Activated CD4-positive, CD25-positive, alpha-beta regulatory T cell treated with anti-CD3 and anti-CD28 coated beads, Interleukin-2, amount 50 U/mL, for 16 hours (primary cell): ENCODE measurements at regions not wholly inside any gene's neighbourhood (a gene's known extent, or its start where the extent isn't known, plus 50 kb on each side); places are given as distances from the start of the nearest gene placed in this dataset.
"Not testable (repeated sequence)": the region's sequence is repeated elsewhere in the genome, so short reads cannot be mapped to it uniquely, and the experiment has no call there.

Experiments used
- DNase-seq: peaks from one replicate; pipeline ENCODE4 v3.0.0-alpha.2; 2020; ENCODE audit warnings: low read depth, low spot score

GRCh38 chr1:193940176-193940575 lies 753.8 kb upstream of the B3GALT2 start:
- no peak for DNase-seq

GRCh38 chr1:193939585-193939984 lies 753.2 kb upstream of the B3GALT2 start:
- no peak for DNase-seq

GRCh38 chr1:193937308-193937707 lies 750.9 kb upstream of the B3GALT2 start:
- DNase-seq = no peak

- no peak for DNase-seq
These were observed 746.6 kb upstream of the B3GALT2 start for GRCh38 chr1:193932979-193933378.

GRCh38 chr1:193931356-193931755 lies 744.9 kb upstream of the B3GALT2 start:
- no peak for DNase-seq

GRCh38 chr1:193929374-193930033 lies 743.1 kb upstream of the B3GALT2 start:
- DNase-seq = no peak

GRCh38 chr1:193927550-193927949 lies 741.1 kb upstream of the B3GALT2 start:
- no peak for DNase-seq

GRCh38 chr1:193926956-193927355 lies 740.5 kb upstream of the B3GALT2 start:
- no peak for DNase-seq

GRCh38 chr1:193919827-193920226 lies 733.4 kb upstream of the B3GALT2 start:
- no peak for DNase-seq

GRCh38 chr1:193916452-193916851 lies 730.0 kb upstream of the B3GALT2 start:
- no peak for DNase-seq

GRCh38 chr1:193914871-193915270 lies 728.5 kb upstream of the B3GALT2 start:
- DNase-seq = no peak

GRCh38 chr1:193909406-193910082 lies 723.1 kb upstream of the B3GALT2 start:
- DNase-seq = no peak

GRCh38 chr1:193905288-193906085 lies 719.1 kb upstream of the B3GALT2 start:
- no peak for DNase-seq

GRCh38 chr1:193891788-193892187 lies 705.4 kb upstream of the B3GALT2 start:
- DNase-seq = no peak

GRCh38 chr1:193890935-193891334 lies 704.5 kb upstream of the B3GALT2 start:
- no peak for DNase-seq

- DNase-seq = no peak
These were observed 698.6 kb upstream of the B3GALT2 start for GRCh38 chr1:193884848-193885558.

- not testable (repeated sequence) for DNase-seq
These were observed 691.5 kb upstream of the B3GALT2 start for GRCh38 chr1:193877920-193878319.

- DNase-seq = no peak
These were observed 682.0 kb upstream of the B3GALT2 start for GRCh38 chr1:193868425-193868824.

- DNase-seq = no peak
These were observed 669.8 kb upstream of the B3GALT2 start for GRCh38 chr1:193856261-193856660.

- DNase-seq = no peak
These were observed 664.3 kb upstream of the B3GALT2 start for GRCh38 chr1:193850745-193851144.

- no peak for DNase-seq
These were observed 660.6 kb upstream of the B3GALT2 start for GRCh38 chr1:193846876-193847604.
